HCT116 (cell line): ENCODE measurements at regions not wholly inside any gene's neighbourhood (a gene's known extent, or its start where the extent isn't known, plus 50 kb on each side); places are given as distances from the start of the nearest gene placed in this dataset.

Experiments used
- CTCF ChIP-seq, 3 experiments: fragments of 200-600 bp in 1 of 3; sonication (generic) in 1 of 3; IDR thresholded peaks in 2 of 3; conservative IDR thresholded peaks in 1 of 3; 2 replicates each; pipeline ENCODE4 v1.5.1; 2012 to 2017; ENCODE audit warnings: low read depth in 2 of 3, low read length in 2 of 3, antibody characterized with exemption in 1 of 3, borderline replicate concordance in 1 of 3, control low read depth in 1 of 3, mild to moderate bottlenecking in 1 of 3, mixed read lengths in 1 of 3, mixed run types in 1 of 3, moderate library complexity in 1 of 3; ENCODE audit not compliant: insufficient read depth in 1 of 3
- POLR2AphosphoS5 ChIP-seq: IDR thresholded peaks from 2 replicates; pipeline ENCODE4 v1.6.1; 2011; ENCODE audit warnings: mild to moderate bottlenecking, low read depth, low read length, moderate library complexity
- REST ChIP-seq: IDR thresholded peaks from 2 replicates; pipeline ENCODE4 v1.6.1; 2012; ENCODE audit warnings: low read depth
- ZFX ChIP-seq: fragments of 450-650 bp; IDR thresholded peaks from 2 replicates; pipeline ENCODE4 v1.6.1; 2017

GRCh38 chr18:38318416-38318815, 752.8 kb upstream of the CELF4 start:
- no peak for TF ChIP-seq CTCF (IDR thresholded peaks at IDR 0.05 in 2 of 3, conservative IDR thresholded peaks at IDR 0.05 in 1 of 3; ENCODE audit: borderline replicate concordance in 1 of 3, insufficient read depth in 1 of 3, low read depth in 2 of 3, low read length in 2 of 3)
- no peak for TF ChIP-seq ZFX
- no peak for TF ChIP-seq REST
- TF ChIP-seq POLR2AphosphoS5 = no peak
